ENCODE measurements at regions not wholly inside any gene's neighbourhood (a gene's known extent, or its start where the extent isn't known, plus 50 kb on each side); places are given as distances from the start of the nearest gene placed in this dataset.

GRCh38 chr9:38253200-38253599 is 139.3 kb upstream of the ALDH1B1 start:
- no peak overlapping the region for H3K4me3 ChIP-seq (ENCODE audit: low read length)
- no peak for DNase-seq (ENCODE audit: low read depth)
- TF ChIP-seq CTCF (conservative IDR thresholded peaks at IDR 0.05; ENCODE audit: low read depth, low read length): no peak

GRCh38 chr9:38251036-38251860 is 141.3 kb upstream of the ALDH1B1 start:
- no peak for TF ChIP-seq CTCF (conservative IDR thresholded peaks at IDR 0.05; ENCODE audit: low read depth, low read length)
- H3K4me3 ChIP-seq (ENCODE audit: low read length): no peak overlapping the region
- DNase-seq (ENCODE audit: low read depth): no peak

GRCh38 chr9:38250279-38251035 is 142.0 kb upstream of the ALDH1B1 start:
- no peak overlapping the region for H3K4me3 ChIP-seq (ENCODE audit: low read length)
- no peak for DNase-seq (ENCODE audit: low read depth)
- no peak for TF ChIP-seq CTCF (conservative IDR thresholded peaks at IDR 0.05; ENCODE audit: low read depth, low read length)

GRCh38 chr9:38249587-38250210 is 142.8 kb upstream of the ALDH1B1 start:
- DNase-seq (ENCODE audit: low read depth): no peak
- TF ChIP-seq CTCF (conservative IDR thresholded peaks at IDR 0.05; ENCODE audit: low read depth, low read length): no peak
- no peak overlapping the region for H3K4me3 ChIP-seq (ENCODE audit: low read length)

GRCh38 chr9:38249049-38249448 is 143.5 kb upstream of the ALDH1B1 start:
- H3K4me3 ChIP-seq (ENCODE audit: low read length): no peak overlapping the region
- DNase-seq (ENCODE audit: low read depth): no peak
- no peak for TF ChIP-seq CTCF (conservative IDR thresholded peaks at IDR 0.05; ENCODE audit: low read depth, low read length)

- H3K4me3 ChIP-seq (ENCODE audit: low read length): no peak overlapping the region
- TF ChIP-seq CTCF (conservative IDR thresholded peaks at IDR 0.05; ENCODE audit: low read depth, low read length): no peak
- DNase-seq (ENCODE audit: low read depth): no peak
Observed at GRCh38 chr9:38246833-38247232, 145.7 kb upstream of the ALDH1B1 start.
